ENCODE measurements at regions not wholly inside any gene's neighbourhood (a gene's known extent, or its start where the extent isn't known, plus 50 kb on each side); places are given as distances from the start of the nearest gene placed in this dataset.

- DNase-seq, result no peak
Measured at GRCh38 chr9:14560194-14560593, 133.0 kb downstream of the ZDHHC21 start.

- DNase-seq, result no peak
Measured at GRCh38 chr9:14554886-14555285, 138.3 kb downstream of the ZDHHC21 start.

- DNase-seq, result no peak
Measured at GRCh38 chr9:14547245-14548060, 145.8 kb downstream of the ZDHHC21 start.

GRCh38 chr9:14546693-14547092 is 146.5 kb downstream of the ZDHHC21 start:
- no peak for DNase-seq

GRCh38 chr9:14542071-14542470 is 151.2 kb downstream of the ZDHHC21 start:
- DNase-seq, result no peak

GRCh38 chr9:14538526-14538925 is 154.7 kb downstream of the ZDHHC21 start:
- DNase-seq, result no peak

- DNase-seq, result no peak
Measured at GRCh38 chr9:14535161-14535955, 157.9 kb downstream of the ZDHHC21 start.

GRCh38 chr9:14533867-14534640 is 159.2 kb downstream of the ZDHHC21 start:
- no peak for DNase-seq

- no peak for DNase-seq
Measured at GRCh38 chr9:14532456-14533115, 160.6 kb downstream of the ZDHHC21 start.

GRCh38 chr9:14531341-14532269 is 161.6 kb downstream of the ZDHHC21 start:
- no peak for DNase-seq

- no peak for DNase-seq
Measured at GRCh38 chr9:14530841-14531240, 162.4 kb downstream of the ZDHHC21 start.

- DNase-seq, result no peak
Measured at GRCh38 chr9:14530366-14530765, 162.9 kb downstream of the ZDHHC21 start.

GRCh38 chr9:14529629-14530028 is 163.6 kb downstream of the ZDHHC21 start:
- DNase-seq, result no peak

GRCh38 chr9:14529054-14529453 is 164.2 kb downstream of the ZDHHC21 start:
- no peak for DNase-seq

- DNase-seq, result no peak
Measured at GRCh38 chr9:14526504-14526903, 166.7 kb downstream of the ZDHHC21 start.

- DNase-seq, result no peak
Measured at GRCh38 chr9:14525856-14526255, 167.4 kb downstream of the ZDHHC21 start.

- DNase-seq, result no peak
Measured at GRCh38 chr9:14524873-14525515, 168.2 kb downstream of the ZDHHC21 start.

- no peak for DNase-seq
Measured at GRCh38 chr9:14523545-14523944, 169.7 kb downstream of the ZDHHC21 start.

GRCh38 chr9:14522627-14523379 is 170.4 kb downstream of the ZDHHC21 start:
- DNase-seq, result no peak

GRCh38 chr9:14520341-14520740 is 172.9 kb downstream of the ZDHHC21 start:
- DNase-seq, result no peak

Measured in activated effector memory CD4-positive, alpha-beta T cell treated with anti-CD3 and anti-CD28 coated beads, Interleukin-2, amount 50 U/mL, for 16 hours (primary cell).